ENCODE measurements at regions not wholly inside any gene's neighbourhood (a gene's known extent, or its start where the extent isn't known, plus 50 kb on each side); places are given as distances from the start of the nearest gene placed in this dataset.

DNA sequence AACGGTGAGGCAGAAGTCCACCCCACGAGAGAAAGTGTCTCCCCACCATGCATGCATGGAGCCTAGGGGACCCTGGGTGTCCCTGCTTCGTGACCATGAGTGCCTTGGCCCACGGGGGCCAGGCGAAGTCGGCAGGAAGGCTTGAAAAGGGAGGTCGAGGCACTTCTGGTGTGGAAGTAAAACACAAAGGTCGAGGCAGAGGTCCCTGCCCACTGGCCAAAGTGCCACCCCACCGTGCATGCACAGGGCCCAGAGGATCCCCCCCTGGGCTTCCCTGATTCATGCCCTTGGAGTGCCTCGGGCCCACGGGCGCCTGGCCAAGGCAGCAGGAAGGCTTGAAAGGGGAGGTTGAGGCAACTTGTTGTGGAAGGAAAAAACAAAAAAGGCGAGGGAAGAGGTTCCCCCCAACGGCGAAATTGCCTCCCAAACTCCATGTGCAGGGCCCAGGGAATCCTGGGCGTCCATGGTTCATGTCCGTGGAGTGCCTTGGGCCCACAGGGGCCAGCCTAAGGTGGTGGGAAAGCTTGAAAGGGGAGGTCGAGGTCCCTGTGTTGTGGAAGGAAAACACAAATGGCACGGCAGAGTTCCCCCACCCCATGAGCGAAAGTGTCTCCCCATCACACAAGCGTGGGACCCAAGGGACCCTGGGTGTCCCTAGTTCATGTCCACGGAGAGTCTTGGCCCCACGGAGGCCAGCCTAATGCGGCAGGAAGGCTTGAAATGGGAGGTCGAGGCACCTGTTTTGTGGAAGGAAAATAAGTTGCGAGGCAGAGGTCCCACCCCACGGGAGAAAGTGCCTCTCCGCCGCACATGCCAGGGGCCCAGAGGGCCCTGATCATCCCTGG, 372.1 kb downstream of the ALG10 start:
- no peak for DNase-seq (ENCODE audit: low read depth)

DNA sequence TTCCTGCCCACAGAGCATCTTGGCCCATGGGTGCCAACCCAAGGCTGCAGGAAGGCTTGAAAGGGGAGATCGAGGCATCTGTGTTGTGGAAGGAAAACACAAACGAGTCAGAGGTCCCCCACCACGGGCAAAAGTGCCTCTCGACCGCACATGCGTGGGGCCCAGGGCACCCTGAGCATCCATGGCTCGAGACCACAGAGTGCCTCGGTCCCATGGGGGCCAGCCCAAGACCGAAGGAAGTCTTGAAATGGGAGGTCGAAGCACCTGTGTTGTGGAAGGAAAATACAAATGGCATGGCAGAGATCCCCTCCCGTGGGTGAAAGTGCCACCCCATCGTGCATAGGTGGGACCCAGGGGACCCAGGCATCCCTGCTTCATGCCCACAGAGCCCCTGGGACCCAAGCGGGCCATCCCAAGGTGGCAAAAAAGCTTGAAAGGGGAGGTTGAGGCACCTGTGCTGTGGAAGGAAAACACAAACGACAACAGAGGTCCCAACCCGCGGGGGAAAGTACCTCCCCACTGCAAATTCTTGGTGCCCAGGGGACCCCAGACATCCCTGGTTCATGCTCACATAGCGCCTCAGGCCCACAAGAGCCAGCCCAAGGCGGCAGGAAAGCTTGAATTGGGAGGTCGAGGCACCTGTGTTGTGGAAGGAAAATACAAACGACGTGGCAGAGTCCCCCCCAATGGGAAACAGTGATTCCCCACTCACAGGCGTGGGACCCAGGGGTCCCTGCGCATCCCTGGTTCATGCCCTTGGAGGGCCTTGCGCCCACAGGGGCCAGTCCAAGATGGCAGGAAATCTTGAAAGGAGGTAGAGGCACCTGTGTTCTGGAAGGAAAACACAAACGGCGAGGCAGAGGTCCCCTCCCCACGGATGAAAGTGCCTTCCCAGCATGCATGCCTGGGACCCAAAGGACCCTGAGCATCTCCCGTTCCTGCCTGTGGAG, 373.0 kb downstream of the ALG10 start:
- DNase-seq (ENCODE audit: low read depth): no peak

DNA sequence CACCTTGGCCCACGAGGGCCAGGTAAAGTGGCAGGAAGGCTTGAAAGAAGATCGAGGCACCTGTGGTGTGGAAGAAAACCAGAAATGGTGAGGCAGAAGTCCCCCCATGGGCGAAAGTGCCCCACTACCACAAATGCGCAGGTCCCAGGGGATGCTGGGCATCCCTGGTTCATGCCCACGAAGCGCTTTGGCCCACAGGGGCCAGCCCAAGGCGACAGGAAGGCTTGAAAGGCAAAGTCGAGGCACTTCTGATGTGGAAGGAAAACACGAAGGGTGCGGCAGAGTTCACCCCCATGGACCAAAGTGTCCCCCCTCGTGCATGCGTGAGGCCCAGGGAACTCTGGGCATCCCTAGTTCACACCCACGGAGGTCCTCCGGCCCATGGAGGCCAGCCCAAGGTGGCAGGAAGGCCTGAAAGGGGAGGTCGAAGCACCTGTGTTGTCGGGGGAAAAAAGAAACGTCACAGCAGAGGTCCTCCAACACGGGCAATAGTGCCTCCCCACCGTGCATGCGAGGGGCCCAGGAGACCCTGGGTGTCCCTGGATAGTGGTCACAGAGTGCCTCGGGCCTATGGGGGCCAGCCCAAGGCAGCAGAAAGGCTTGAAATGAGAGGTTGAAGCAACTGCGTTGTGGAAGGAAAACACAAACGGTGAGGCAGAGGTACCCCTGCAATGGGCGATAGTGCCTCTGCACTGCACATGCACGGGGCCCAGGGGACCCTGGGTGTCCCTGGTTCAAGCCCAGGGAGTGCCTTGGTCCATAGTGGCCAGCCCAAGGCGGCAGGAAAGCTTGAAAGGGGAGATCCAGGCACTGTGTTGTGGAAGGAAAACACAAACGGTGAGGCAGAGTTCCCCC, 373.9 kb downstream of the ALG10 start:
- DNase-seq (ENCODE audit: low read depth): no peak

DNA sequence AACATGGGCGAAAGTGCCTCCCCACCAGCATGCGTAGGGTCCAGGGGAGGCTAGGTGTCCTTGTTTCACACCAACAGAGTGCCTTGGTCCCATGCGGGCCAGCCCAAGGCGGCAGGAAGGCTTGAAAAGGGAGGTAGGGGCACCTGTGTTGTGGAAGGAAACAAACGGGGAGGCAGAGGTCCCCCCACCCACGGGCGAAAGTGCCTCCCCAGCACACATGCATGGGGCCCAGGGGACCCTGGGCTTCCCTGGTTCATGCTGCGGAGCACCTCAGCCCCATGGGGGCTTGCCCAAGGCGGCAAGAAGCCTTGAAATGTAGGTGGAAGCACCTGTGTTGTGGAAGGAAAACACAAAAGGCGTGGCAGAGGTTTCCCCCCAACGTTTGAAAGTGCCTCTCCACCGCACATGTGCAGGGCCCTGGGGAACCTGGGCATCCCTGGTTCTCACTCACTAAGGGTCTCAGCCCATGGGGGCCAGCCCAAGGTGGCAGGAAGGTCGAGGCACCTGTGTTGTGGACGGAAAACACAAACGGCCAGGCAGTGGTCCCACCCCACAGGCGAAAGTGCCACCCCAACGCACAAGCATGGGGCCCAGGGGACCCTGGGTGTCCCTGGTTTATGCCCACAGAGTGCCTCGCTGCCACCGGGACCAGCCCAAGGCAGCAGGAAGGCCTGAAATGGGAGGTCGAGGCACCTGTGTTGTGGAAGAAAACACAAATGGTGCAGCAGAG, 374.7 kb downstream of the ALG10 start:
- DNase-seq (ENCODE audit: low read depth): no peak

- no peak for DNase-seq (ENCODE audit: low read depth)
Measured at GRCh38 chr12:34397591-34398365, 375.5 kb downstream of the ALG10 start.

GRCh38 chr12:34398366-34398705, 376.0 kb downstream of the ALG10 start:
- no peak for DNase-seq (ENCODE audit: low read depth)

- DNase-seq (ENCODE audit: low read depth): no peak
Measured at GRCh38 chr12:34398706-34399630, 376.7 kb downstream of the ALG10 start.

GRCh38 chr12:34399631-34400410, 377.5 kb downstream of the ALG10 start:
- no peak for DNase-seq (ENCODE audit: low read depth)

- DNase-seq (ENCODE audit: low read depth): no peak
Measured at GRCh38 chr12:34400411-34400881, 378.1 kb downstream of the ALG10 start.

- DNase-seq (ENCODE audit: low read depth): no peak
Measured at GRCh38 chr12:34400986-34401658, 378.8 kb downstream of the ALG10 start.

DNA sequence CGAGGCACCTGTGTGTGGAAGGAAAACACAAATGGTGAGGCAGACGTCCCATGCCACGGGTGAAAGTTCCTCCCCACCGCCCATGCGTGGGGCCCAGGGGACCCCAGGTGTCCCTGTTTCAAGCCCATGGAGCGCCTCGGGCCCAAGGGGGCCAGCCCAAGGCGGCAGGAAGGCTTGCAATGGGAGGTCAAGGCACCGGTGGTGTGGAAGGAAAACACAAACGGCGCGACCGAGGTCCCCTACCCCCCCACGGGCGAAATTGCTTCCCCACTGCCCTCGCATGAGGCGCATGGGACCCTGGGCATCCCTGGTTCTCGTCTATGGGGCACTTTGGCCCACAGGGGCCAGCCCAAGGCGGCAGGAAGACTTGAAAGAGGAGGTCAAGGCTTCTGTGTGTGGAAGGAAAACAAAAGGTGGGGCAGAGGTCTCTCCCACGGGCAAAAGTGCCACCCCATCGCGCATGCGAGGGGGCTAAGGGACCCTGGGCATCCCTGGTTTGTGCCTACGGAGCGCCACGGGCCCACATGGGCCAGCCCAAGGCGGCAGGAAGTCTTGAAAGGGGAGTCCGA, 379.4 kb downstream of the ALG10 start:
- DNase-seq (ENCODE audit: low read depth): no peak

DNA sequence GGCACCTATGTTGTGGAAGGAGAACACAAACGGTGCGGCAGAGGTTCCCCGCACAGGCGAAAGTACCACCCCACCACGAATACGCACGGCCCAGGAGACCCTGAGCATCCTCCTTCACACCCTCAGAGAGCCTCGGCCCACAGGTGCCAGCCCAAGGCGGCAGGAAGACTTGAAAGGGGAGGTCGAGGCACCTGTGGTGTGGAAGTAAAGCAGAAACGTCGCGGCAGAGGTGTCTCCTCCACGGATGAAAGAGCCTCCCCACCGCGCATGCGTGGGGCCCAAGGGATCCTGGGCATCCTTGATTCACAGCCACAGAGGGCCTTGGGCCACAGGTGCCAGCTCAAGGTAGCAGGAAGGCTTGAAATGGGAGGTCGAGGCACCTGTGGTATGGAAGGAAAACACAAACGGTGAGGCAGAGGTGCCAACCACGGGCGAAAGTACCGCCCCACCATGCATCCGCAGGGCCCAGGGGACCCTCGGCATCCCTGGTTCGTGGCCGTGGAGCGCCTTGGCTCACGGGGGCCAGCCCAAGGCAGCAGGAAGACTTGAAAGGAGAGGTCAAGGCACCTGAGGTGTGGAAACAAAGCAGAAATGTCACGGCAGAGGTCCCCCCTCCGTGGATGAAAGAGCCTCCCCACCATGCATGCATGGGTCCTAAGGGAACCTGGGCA, 380.1 kb downstream of the ALG10 start:
- no peak for DNase-seq (ENCODE audit: low read depth)

GRCh38 chr12:34402899-34403705, 380.8 kb downstream of the ALG10 start:
- DNase-seq (ENCODE audit: low read depth): no peak

DNA sequence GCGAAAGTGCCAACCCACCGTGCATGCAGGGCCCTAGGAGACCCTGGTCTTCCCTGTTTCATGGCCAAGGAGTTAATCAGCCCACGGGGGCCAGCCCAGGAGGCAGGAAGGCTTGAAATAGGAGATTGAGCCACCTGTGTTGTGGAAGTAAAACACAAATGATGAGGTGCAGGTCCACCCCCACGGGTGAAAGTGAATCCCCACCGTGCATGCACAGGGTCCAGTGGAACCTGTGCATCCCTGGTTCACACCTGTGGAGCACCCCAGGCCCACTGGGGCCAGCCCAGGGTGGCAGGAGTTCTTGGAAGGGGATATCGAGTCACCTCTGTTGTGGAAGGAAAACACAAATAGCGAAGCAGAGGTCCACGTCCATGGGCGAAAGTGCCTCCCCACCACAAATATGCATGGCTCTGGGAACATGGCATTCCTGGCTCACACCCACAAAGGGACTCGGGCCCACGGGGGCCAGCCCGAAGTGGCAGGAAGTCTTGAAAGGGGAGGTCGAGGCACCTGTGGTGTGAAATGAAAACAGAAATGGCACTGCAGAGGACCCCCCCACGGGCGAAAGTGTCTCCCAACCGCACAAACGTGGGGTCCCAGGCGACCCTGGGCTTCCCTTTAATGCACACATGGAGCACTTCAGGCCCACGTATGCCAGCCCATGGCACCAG, 381.5 kb downstream of the ALG10 start:
- DNase-seq (ENCODE audit: low read depth): no peak

Data from LHCN-M2 (cell line).